Activated T-cell treated with anti-CD3 and anti-CD28 coated beads for 48 hours (primary cell): ENCODE measurements at regions not wholly inside any gene's neighbourhood (a gene's known extent, or its start where the extent isn't known, plus 50 kb on each side); places are given as distances from the start of the nearest gene placed in this dataset.

Source experiments
- DNase-seq: peaks from one replicate; pipeline ENCODE4 v3.0.0-alpha.2; 2020; ENCODE audit warnings: low read depth

- DNase-seq: no peak
Measured at GRCh38 chr5:117942861-117943519, 1045.4 kb downstream of the DTWD2 start.

- no peak for DNase-seq
Measured at GRCh38 chr5:117893211-117893610, 1095.1 kb downstream of the DTWD2 start.

- DNase-seq: no peak
Measured at GRCh38 chr5:117892360-117892759, 1096.0 kb downstream of the DTWD2 start.

GRCh38 chr5:117889596-117889995 lies 1098.8 kb downstream of the DTWD2 start:
- DNase-seq: no peak

GRCh38 chr5:117888688-117889087 lies 1099.7 kb downstream of the DTWD2 start:
- no peak for DNase-seq

- no peak for DNase-seq
Measured at GRCh38 chr5:117881426-117882230, 1106.7 kb downstream of the DTWD2 start.

- DNase-seq: no peak
Measured at GRCh38 chr5:117880932-117881331, 1107.4 kb downstream of the DTWD2 start.

- no peak for DNase-seq
Measured at GRCh38 chr5:117877731-117878130, 1110.6 kb downstream of the DTWD2 start.

GRCh38 chr5:117872798-117873368 lies 1115.5 kb downstream of the DTWD2 start:
- no peak for DNase-seq

GRCh38 chr5:117869596-117869995 lies 1118.8 kb downstream of the DTWD2 start:
- DNase-seq: no peak

- DNase-seq: no peak
Measured at GRCh38 chr5:117863586-117864296, 1124.6 kb downstream of the DTWD2 start.

- no peak for DNase-seq
Measured at GRCh38 chr5:117860550-117860949, 1127.8 kb downstream of the DTWD2 start.

GRCh38 chr5:117859176-117859575 lies 1129.2 kb downstream of the DTWD2 start:
- DNase-seq: no peak

GRCh38 chr5:117856713-117857112 lies 1131.6 kb downstream of the DTWD2 start:
- no peak for DNase-seq

- DNase-seq: no peak
Measured at GRCh38 chr5:117837786-117838185, 1150.6 kb downstream of the DTWD2 start.

- DNase-seq: no peak
Measured at GRCh38 chr5:117833691-117834090, 1154.7 kb downstream of the DTWD2 start.

GRCh38 chr5:117829646-117830045 lies 1158.7 kb downstream of the DTWD2 start:
- no peak for DNase-seq

GRCh38 chr5:117813850-117814249 lies 1174.5 kb downstream of the DTWD2 start:
- DNase-seq: no peak

GRCh38 chr5:117812861-117813260 lies 1175.5 kb downstream of the DTWD2 start:
- DNase-seq: no peak

GRCh38 chr5:117809251-117809650 lies 1179.1 kb downstream of the DTWD2 start:
- DNase-seq: no peak

GRCh38 chr5:117805058-117805457 lies 1183.3 kb downstream of the DTWD2 start:
- DNase-seq: no peak

- no peak for DNase-seq
Measured at GRCh38 chr5:117803533-117803932, 1184.8 kb downstream of the DTWD2 start.

- DNase-seq: no peak
Measured at GRCh38 chr5:117801583-117801982, 1186.8 kb downstream of the DTWD2 start.
